ENCODE measurements at regions not wholly inside any gene's neighbourhood (a gene's known extent, or its start where the extent isn't known, plus 50 kb on each side); places are given as distances from the start of the nearest gene placed in this dataset.

DNA sequence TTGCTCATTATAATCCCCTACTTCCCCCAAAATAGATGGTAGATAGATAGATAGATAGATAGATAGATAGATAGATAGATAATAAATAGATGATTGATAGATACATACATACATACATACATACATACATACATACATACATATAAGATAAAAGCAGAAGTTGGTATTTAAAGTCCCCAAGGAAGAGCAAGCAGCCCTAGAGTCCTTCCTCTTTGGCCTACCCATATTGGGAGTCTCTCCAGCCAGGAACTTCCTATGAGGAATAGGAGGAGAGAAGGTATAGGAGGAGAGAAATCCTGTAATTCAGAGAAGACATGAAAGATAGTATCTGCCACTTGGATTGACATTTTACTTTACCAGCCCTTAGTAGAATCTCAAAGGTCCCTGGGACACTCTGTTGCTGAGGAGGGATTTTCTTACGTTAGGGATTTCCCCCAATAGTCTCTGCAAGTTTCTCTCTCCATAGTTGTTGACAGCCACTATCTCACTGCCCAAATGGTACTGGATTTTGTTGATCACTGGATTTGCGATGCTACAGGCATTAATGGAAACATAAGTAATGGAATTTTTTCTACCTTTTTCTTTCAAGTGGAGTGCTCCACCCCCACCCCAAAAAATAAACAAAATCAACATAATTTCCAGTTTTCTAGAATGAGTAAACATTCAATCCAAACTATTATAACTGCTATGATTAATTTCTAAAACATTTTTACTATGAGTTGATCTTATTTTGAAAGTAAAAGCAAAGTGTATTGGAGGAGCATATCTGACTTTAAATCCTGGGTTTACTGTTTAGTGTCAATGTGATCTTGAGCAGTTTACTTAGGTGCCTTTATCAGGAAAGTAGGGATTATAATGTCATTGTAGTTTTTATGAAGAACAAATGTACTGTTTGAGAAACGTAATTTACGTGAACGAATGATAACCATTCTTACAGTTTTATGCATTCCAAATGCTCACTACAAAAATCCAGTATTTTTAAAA is 93.2 kb upstream of the TNFSF4 start:
- WGBS, 4 donors = 65 to 69% (median 66%) methylated on average over 5 of the region's 5 CpGs
- no peak for ATAC-seq
- DNase-seq = no peak
- Histone ChIP-seq H3K4me3 (no peak overlapping the region), H3K36me3 (no peaks in the 10 kb centered on the region), H3K4me1 (peaks cover 0 to 8% (median 0%) of the 10 kb centered on the region in 12 donors), H3K27me3 (no peaks in the 10 kb centered on the region), H3K27ac (no peak overlapping the region), H3K9me3 (no peaks in the 10 kb centered on the region)
- intact Hi-C loops (cut with DNase I) = no loop called here
- TF ChIP-seq CTCF (IDR thresholded peaks at IDR 0.05) = no peak
- no peak for TF ChIP-seq POLR2A (IDR thresholded peaks at IDR 0.05)

GRCh38 chr1:173301507-173301906 is 94.4 kb upstream of the TNFSF4 start:
- peaks cover 0 to 5% (median 0%) of the 10 kb centered on the region in 12 donors for H3K4me1 ChIP-seq
- 94 to 97% (median 96%) methylated on average over 1 of the region's 1 CpG for WGBS, 4 donors
- no peaks in the 10 kb centered on the region for H3K9me3 ChIP-seq
- ATAC-seq = no peak
- H3K27me3 ChIP-seq = no peaks in the 10 kb centered on the region
- intact Hi-C loops (cut with DNase I) = no loop called here
- no peak overlapping the region for H3K27ac ChIP-seq
- no peaks in the 10 kb centered on the region for H3K36me3 ChIP-seq
- no peak for TF ChIP-seq POLR2A (IDR thresholded peaks at IDR 0.05)
- no peak for TF ChIP-seq CTCF (IDR thresholded peaks at IDR 0.05)
- no peak overlapping the region for H3K4me3 ChIP-seq
- no peak for DNase-seq

DNA sequence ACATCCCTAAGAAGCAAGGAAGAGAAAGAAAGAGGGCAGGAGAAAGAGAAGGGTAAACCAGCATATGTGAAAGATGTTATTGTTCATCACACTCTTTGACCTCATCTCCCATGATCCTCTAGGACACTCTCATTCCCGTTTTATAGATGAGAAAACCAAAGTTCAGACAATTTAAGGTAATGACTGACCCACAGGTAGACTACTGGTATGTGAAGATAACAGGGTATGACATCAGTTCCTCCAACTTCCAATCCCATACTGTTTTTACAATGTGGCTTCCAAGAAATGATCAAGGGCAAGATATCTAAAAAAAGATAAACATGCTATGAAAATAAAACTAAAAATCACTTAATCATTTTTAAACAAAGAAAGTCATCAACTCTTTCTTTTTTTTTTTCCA is 95.2 kb upstream of the TNFSF4 start:
- WGBS, 4 donors = 56 to 74% (median 68%) methylated on average over 1 of the region's 1 CpG
- no peak overlapping the region for H3K27ac ChIP-seq

GRCh38 chr1:173302890-173303829 is 96.0 kb upstream of the TNFSF4 start:
- Histone ChIP-seq H3K4me1 (peaks cover 0 to 5% (median 0%) of the 10 kb centered on the region in 12 donors), H3K27ac (no peak overlapping the region), H3K27me3 (no peaks in the 10 kb centered on the region), H3K36me3 (no peaks in the 10 kb centered on the region), H3K4me3 (no peak overlapping the region), H3K9me3 (peaks cover 0 to 6% (median 0%) of the 10 kb centered on the region in 12 donors)
- 36 to 45% (median 41%) methylated on average over 8 of the region's 8 CpGs for WGBS, 4 donors
- TF ChIP-seq CTCF (IDR thresholded peaks at IDR 0.05) = no peak
- TF ChIP-seq POLR2A (IDR thresholded peaks at IDR 0.05) = no peak
- no peak for ATAC-seq
- intact Hi-C loops (cut with DNase I) = no loop called here
- DNase-seq = no peak

More for the DNA sequence above, 95.2 kb upstream of the TNFSF4 start:
- intact Hi-C loops (cut with DNase I) = no loop called here
- H3K4me1 ChIP-seq = peaks cover 0 to 5% (median 0%) of the 10 kb centered on the region in 12 donors
- no peak for TF ChIP-seq POLR2A (IDR thresholded peaks at IDR 0.05)
- ATAC-seq = no peak
- H3K9me3 ChIP-seq = no peaks in the 10 kb centered on the region
- H3K27me3 ChIP-seq = no peaks in the 10 kb centered on the region
- H3K4me3 ChIP-seq = no peak overlapping the region
- H3K36me3 ChIP-seq = no peaks in the 10 kb centered on the region
- DNase-seq = no peak

Data from heart left ventricle (tissue), 16 donors.